ENCODE measurements at regions not wholly inside any gene's neighbourhood (a gene's known extent, or its start where the extent isn't known, plus 50 kb on each side); places are given as distances from the start of the nearest gene placed in this dataset.

DNA sequence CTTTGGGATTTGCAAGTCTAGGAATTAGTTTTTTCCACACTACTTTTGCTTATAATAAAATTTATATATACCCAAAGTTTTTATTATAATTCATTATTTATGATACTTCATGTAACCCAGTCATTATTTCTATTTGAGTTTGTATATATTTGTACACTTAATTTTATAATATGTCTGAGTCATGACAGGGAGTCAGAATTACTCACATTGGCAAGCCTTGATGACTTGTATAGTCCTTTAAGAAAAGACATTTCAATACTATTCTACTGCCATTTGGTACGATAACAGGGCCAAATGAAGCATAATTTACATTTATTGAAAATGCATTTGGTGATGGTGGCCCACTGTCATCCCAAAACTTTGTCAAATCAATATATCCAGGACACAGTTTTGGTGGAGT is 95.9 kb upstream of the UNC13C start:
- no peaks in the 10 kb centered on the region for H3K27me3 ChIP-seq
- no peak for DNase-seq
- WGBS, 2 donors, result 0 to 68% methylated on average over 1 of the region's 1 CpG
- no peaks in the 10 kb centered on the region for H3K4me1 ChIP-seq
- no peaks in the 10 kb centered on the region for H3K36me3 ChIP-seq (ENCODE audit: low read depth, missing control alignments)
- intact Hi-C loops (cut with DNase I; ENCODE audit: low total_unique reads), result no loop called here
- H3K4me3 ChIP-seq, result no peak overlapping the region
- H3K27ac ChIP-seq, result no peak overlapping the region
- no peak for TF ChIP-seq POLR2A (IDR thresholded peaks at IDR 0.05)
- TF ChIP-seq, protein P1, sequence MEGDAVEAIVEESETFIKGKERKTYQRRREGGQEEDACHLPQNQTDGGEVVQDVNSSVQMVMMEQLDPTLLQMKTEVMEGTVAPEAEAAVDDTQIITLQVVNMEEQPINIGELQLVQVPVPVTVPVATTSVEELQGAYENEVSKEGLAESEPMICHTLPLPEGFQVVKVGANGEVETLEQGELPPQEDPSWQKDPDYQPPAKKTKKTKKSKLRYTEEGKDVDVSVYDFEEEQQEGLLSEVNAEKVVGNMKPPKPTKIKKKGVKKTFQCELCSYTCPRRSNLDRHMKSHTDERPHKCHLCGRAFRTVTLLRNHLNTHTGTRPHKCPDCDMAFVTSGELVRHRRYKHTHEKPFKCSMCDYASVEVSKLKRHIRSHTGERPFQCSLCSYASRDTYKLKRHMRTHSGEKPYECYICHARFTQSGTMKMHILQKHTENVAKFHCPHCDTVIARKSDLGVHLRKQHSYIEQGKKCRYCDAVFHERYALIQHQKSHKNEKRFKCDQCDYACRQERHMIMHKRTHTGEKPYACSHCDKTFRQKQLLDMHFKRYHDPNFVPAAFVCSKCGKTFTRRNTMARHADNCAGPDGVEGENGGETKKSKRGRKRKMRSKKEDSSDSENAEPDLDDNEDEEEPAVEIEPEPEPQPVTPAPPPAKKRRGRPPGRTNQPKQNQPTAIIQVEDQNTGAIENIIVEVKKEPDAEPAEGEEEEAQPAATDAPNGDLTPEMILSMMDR (IDR thresholded peaks at IDR 0.05), result no peak
- no peaks in the 10 kb centered on the region for H3K9me3 ChIP-seq

DNA sequence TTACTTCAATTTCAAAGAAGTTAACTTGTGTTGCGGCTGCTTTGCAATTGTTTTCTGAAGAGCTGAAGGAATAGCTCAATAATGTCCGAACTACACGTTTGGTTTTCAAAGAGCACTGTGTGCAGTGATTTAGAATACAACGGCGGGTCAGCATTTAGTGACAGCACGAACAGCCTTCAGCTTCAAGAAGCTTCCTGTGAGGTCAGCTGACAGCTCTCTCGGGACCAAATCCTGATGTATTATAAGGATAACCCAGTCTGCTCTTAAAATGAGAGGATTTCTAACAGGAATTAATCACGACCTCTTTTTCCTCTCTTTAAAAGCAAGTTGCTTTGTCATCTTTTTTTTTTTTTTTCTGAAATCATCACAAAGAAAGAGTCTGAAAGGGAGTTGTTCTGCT is 97.9 kb upstream of the UNC13C start:
- TF ChIP-seq, protein P1 (IDR thresholded peaks at IDR 0.05), result no peak
- no peak for TF ChIP-seq POLR2A (IDR thresholded peaks at IDR 0.05)
- H3K4me1 ChIP-seq, result no peaks in the 10 kb centered on the region
- H3K27me3 ChIP-seq, result no peaks in the 10 kb centered on the region
- no peaks in the 10 kb centered on the region for H3K36me3 ChIP-seq (ENCODE audit: low read depth, missing control alignments)
- intact Hi-C loops (cut with DNase I; ENCODE audit: low total_unique reads), result no loop called here
- H3K4me3 ChIP-seq, result no peak overlapping the region
- H3K27ac ChIP-seq, result no peak overlapping the region
- WGBS, 2 donors, result 55 to 57% methylated on average over 8 of the region's 8 CpGs
- no peak for DNase-seq
- no peaks in the 10 kb centered on the region for H3K9me3 ChIP-seq

DNA sequence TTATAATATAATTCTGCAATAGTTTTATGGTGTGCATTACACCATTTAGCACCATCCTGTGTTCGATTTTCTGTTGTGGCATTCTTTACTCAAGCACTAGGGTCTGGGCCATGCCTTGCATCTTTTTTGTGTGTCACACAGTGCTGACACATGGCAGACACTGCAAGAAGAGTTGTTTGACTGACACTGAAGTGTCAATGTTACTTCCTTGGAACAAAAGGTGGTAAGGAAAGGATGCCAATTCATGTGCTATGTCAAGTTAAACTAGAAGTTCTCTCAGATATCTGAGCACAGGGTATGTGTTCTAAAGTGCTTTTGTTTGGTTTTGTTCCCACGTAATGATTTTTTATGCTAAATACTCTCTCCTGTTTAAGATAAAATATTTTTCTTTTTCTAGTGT is 102.5 kb upstream of the UNC13C start:
- no peak for DNase-seq
- intact Hi-C loops (cut with DNase I; ENCODE audit: low total_unique reads), result no loop called here
- Histone ChIP-seq H3K9me3 (no peaks in the 10 kb centered on the region), H3K4me3 (no peak overlapping the region), H3K27ac (no peak overlapping the region), H3K27me3 (no peaks in the 10 kb centered on the region), H3K36me3 (ENCODE audit: low read depth, missing control alignments) (no peaks in the 10 kb centered on the region), H3K4me1 (no peaks in the 10 kb centered on the region)
- WGBS, 2 donors, result 77 to 86% methylated on average over 2 of the region's 2 CpGs
- no peak for TF ChIP-seq POLR2A (IDR thresholded peaks at IDR 0.05)
- TF ChIP-seq, protein P1 (IDR thresholded peaks at IDR 0.05), result no peak

DNA sequence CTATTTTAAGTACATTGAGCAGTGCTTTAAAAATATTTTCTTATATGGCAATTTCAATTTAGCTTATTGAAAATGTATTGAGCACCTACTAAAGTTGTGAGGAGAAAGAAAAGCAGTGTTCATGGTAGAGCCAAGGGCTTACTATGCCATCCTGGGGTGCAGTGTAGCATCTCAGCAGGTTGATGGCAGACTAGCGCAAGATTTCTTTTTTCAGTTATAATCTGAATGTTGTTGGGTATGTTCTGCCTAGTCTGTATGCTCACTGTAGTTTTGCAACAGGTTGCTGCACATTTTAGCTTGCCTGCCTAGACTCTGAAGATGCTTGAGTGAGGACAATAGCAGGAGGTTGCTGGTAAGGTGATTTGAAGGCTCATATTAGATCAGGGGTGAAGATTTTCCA is 103.1 kb upstream of the UNC13C start:
- Histone ChIP-seq H3K27ac (no peak overlapping the region), H3K4me1 (no peaks in the 10 kb centered on the region), H3K36me3 (ENCODE audit: low read depth, missing control alignments) (no peaks in the 10 kb centered on the region), H3K4me3 (no peak overlapping the region), H3K9me3 (no peaks in the 10 kb centered on the region), H3K27me3 (no peaks in the 10 kb centered on the region)
- TF ChIP-seq, protein P1 (IDR thresholded peaks at IDR 0.05), result no peak
- TF ChIP-seq POLR2A (IDR thresholded peaks at IDR 0.05), result no peak
- 86 to 100% methylated on average over 1 of the region's 1 CpG for WGBS, 2 donors
- DNase-seq, result no peak
- intact Hi-C loops (cut with DNase I; ENCODE audit: low total_unique reads), result no loop called here

DNA sequence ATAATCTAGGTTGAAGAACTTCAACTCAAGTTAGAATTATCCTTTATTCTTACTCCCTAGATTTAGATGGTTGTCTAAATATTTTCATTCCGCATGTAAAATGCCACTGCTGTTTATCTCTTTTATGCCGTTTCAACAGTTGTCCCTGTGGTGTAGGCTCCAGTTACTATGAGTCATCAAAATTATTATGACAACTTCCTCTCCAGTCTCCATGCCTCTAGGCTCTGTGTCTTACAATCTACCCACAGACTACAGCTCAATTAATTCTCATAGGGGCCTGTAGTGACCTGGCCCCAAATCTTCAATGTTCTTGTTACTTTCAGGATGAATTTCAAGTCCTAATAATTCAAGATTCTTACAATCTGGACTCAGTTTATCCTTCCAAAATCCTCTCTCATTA is 105.8 kb upstream of the UNC13C start:
- H3K27ac ChIP-seq, result no peak overlapping the region
- no peaks in the 10 kb centered on the region for H3K27me3 ChIP-seq
- intact Hi-C loops (cut with DNase I; ENCODE audit: low total_unique reads), result no loop called here
- H3K9me3 ChIP-seq, result no peaks in the 10 kb centered on the region
- no peaks in the 10 kb centered on the region for H3K4me1 ChIP-seq
- H3K4me3 ChIP-seq, result no peak overlapping the region
- H3K36me3 ChIP-seq (ENCODE audit: low read depth, missing control alignments), result no peaks in the 10 kb centered on the region
- WGBS, 2 donors, result 78 to 83% methylated on average over 2 of the region's 2 CpGs
- no peak for DNase-seq
- TF ChIP-seq, protein P1 (IDR thresholded peaks at IDR 0.05), result no peak
- TF ChIP-seq POLR2A (IDR thresholded peaks at IDR 0.05), result no peak

All from testis (tissue), 2 donors.